GM19452 (cell line): ENCODE measurements at regions not wholly inside any gene's neighbourhood (a gene's known extent, or its start where the extent isn't known, plus 50 kb on each side); places are given as distances from the start of the nearest gene placed in this dataset.

Experiments
- ATAC-seq: cut with Tn5 transposase; IDR thresholded peaks from one replicate; pipeline ENCODE4 v1.9.1; 2021; ENCODE audit not compliant: unreplicated experiment

DNA sequence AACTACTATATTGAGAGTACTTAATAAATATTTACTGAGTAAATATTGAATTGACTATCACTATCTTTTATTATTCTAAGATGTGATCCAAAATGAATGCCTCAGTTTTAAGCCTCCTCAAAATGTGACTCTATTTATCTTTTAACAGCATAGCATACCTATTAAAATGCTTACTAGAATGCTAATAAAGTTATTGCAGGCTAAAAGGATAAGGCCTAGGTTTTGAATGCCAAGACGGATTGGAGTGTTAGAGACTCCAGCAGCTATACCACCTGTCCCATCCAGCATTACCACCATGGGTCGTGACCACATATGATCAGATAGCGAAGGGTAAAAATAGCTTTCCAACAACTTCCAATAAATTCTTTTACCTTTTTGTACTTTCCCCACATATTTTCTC is 64.7 kb upstream of the MYRIP start:
- ATAC-seq, result no peak

DNA sequence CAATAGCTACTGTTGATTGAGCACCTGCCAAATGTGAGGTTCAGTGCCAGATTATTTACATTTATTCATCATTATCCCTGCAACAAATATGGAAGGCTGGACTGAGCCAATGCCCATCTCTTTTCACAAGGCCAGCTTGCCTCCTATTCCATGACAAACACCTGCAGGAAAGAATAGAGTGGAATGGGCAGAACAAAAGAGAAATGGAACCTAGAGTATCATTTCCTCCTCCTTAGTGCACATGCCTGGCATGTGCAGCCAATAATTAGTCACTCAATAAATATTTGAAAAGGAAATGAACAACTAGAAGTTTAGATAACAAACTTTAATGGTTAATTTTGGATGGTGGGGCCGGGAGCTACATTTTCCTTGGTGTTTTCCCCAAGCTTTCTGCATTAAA is 61.4 kb upstream of the MYRIP start:
- ATAC-seq, result no peak

DNA sequence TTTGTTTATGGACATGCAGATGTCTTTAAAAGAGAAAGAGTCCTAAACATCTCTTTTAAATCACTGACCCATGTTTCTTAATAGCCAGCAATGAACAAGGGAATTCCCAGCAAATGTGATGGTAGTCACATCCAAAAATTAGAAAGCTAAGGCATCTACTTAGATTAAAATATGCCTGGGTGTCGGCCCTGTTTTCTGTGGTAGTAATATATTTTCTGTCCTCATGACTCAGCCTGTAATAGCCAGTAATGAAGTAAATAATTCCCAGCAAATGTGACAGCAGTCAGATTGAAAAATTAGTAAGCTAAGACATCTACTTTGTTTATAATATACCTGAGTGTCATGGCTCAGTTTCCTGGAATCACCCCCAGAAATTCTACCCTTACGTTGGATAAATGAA is 60.6 kb upstream of the MYRIP start:
- no peak for ATAC-seq

DNA sequence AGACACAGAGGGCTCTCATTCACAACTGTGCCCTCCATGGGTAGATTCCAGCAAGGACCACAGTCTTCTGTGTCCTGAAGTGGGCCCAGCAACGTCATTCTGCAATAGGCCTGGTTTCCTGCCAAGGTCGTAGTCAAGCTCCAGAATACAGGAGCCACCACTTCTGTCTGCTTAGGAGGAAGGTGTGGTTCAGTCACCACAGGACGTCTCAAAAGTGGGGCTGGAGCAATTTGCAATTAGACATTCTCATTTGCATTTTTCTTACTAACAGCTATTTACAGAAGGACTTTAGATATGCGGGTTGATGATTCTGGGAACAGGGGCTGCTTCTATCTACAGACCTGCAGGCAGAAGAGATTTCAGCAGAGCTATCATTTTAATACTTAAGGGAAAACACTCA is 58.7 kb upstream of the MYRIP start:
- ATAC-seq, result no peak

DNA sequence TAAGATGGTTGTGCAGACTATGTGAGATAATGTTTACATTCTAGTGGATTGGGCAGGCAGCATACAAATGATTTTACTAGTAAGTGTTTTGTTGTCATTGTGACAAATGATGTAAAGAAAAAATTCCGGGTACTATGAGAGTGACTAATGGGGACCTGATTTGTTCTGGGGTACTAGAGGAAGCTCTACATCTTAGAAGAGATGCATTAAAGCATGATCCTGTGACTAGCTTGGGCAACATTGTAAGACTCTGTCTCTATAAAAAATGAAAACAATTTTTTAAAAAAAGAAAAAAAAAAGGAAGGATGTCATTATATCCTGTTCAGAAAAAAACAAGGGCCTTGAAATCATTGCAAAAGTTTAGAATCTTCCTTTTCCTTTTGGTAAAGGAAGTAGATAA is 58.1 kb upstream of the MYRIP start:
- no peak for ATAC-seq

DNA sequence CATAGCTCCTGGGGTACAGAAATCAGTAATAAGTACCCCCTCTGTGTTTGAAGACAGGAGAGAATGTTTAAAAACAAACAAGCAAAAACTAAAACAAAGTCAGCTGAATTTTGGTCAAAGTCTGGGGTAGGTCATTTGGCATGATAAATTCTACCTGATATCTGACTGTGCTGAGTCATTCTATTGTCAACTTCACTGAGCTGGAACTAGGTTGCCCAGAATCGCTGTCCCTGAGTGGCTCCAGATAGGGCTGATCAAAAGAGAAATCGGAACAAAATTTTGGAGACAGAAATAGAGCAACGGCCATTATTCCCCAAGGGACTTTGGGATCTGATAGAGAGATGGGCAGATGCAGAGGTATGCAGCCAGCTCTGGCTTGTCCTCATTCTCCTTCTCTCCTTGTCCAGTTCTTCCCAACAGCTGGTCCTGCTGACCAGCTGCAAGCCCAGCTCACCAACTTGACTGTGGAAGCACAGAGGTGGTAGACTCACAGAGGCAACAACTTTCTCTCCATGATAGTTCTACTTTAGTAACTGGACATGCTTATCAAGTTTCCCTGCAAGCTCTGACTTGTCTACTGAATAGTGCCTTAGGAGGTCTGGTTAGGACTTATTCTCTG is 57.3 kb upstream of the MYRIP start:
- no peak for ATAC-seq

DNA sequence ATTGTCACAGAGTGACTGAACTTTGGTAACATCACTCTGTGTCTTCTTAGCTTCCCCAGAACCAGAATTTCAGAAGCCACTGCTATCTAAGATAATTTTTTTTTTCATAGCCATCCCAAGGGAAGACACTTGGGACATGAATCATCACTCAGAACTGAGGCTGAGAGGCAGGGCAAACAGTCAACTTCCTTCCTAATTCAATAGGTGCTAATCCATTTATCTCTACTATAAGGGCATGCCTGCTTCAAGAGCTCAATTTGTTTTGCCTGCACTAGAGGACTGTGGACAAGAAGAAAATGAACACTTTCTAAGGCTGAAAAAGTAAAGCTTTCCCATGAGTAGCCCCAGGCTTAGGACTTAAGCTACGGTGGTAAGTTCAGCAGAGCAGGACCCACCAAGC is 56.7 kb upstream of the MYRIP start:
- no peak for ATAC-seq

DNA sequence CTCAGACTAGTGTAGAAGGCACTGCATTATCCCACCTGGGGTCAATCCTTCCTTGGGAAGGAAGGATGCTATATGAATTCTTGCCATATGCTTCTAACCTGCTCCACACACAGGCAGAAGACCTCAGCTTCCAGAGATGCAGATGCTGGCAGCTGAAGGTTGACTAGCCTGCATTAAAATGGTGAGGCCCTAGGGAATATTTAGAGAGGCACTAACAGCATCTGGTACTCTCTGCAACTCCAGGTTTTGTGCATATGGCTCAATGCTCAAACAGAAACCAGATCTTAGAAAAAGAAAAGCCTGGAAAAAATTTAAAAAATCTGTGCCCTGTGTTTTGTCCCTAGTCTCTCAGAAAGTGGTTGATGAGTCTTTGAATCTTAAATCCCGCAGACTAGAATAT is 56.0 kb upstream of the MYRIP start:
- no peak for ATAC-seq

DNA sequence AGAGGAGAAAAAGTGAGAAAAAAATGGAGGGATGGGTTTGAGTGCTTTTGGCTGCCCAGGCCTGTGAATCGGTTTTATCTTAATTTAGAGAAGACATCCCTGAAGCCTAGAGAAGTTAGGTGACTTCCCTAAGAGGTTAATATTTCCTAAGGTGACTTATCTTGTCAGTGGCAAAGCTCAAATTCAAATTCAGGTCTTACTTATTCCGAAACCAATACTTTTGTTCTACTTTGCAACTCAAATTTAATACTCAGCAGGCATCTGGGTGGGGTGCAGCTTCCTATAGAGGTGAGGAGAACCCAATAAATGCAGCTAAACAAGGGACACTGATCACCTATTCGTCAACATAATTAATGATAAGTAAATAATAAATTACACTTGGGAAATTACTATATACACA is 54.9 kb upstream of the MYRIP start:
- ATAC-seq, result peak; percentile 58

DNA sequence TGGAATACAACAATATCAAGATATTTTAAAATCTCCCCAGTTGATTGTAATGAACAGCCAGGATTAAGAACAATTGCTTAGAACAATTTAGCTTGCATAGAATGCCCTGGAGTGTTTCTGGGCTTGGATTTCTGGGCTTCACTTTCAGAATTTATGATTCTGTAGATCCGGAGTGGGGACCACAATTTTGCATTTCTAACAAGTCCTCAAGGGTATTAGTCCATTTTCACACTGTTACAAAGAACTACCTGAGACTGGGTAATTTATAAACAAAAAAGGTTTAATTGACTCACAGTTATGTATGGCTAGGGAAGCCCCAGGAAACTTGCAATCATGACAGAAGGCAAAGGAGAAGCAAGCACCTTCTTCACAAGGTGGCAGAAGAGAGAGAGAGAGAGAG is 54.3 kb upstream of the MYRIP start:
- peak; percentile 34 for ATAC-seq

DNA sequence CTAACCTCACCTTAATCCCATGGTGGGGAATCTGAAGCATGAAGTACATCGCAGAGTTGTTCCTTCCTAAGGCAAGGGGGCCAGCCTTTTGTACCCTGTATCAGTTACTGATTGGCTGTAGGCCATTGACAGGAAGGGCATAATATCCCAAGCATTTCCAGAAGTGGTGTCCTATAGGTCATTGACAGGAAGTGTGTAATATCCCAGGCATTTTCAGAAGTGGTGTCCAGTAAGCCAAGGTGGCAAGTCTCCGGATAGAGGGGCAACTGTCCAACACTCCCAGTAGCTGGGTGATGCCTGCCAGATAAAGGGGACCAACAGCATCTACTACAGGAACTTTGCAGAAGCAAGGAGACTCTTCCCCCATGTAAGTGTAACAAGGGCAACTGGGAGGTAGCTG is 52.1 kb upstream of the MYRIP start:
- no peak for ATAC-seq
